ENCODE measurements at regions not wholly inside any gene's neighbourhood (a gene's known extent, or its start where the extent isn't known, plus 50 kb on each side); places are given as distances from the start of the nearest gene placed in this dataset.

GRCh38 chr2:19748711-19749506, 152.9 kb downstream of the TTC32 start:
- 80 to 90% methylated on average over 15 to 16 of the region's 16 CpGs for WGBS, 2 donors
- intact Hi-C loops (cut with DNase I) = no loop called here
- no peak for DNase-seq
- no peak overlapping the region for H3K4me3 ChIP-seq
- no peaks in the 10 kb centered on the region for H3K27me3 ChIP-seq
- H3K27ac ChIP-seq = no peak overlapping the region
- H3K4me1 ChIP-seq = no peaks in the 10 kb centered on the region
- TF ChIP-seq CTCF (IDR thresholded peaks at IDR 0.05) (no peak), POLR2A (IDR thresholded peaks at IDR 0.05) (no peak)
- no peaks in the 10 kb centered on the region for H3K36me3 ChIP-seq
- H3K9me3 ChIP-seq = no peaks in the 10 kb centered on the region

GRCh38 chr2:19748073-19748375, 153.8 kb downstream of the TTC32 start:
- no peak for DNase-seq
- 60 to 78% methylated on average over 1 to 4 of the region's 6 CpGs for WGBS, 2 donors
- no peak overlapping the region for H3K27ac ChIP-seq
- H3K4me3 ChIP-seq = no peak overlapping the region
- no peaks in the 10 kb centered on the region for H3K9me3 ChIP-seq
- no peaks in the 10 kb centered on the region for H3K4me1 ChIP-seq
- intact Hi-C loops (cut with DNase I) = no loop called here
- H3K36me3 ChIP-seq = no peaks in the 10 kb centered on the region
- TF ChIP-seq CTCF (IDR thresholded peaks at IDR 0.05) = no peak
- TF ChIP-seq POLR2A (IDR thresholded peaks at IDR 0.05) = no peak
- H3K27me3 ChIP-seq = no peaks in the 10 kb centered on the region

- DNase-seq = no peak
- no peak overlapping the region for H3K27ac ChIP-seq
- intact Hi-C loops (cut with DNase I) = no loop called here
These were observed 154.3 kb downstream of the TTC32 start for GRCh38 chr2:19747310-19748072.

GRCh38 chr2:19746611-19747309, 155.0 kb downstream of the TTC32 start:
- Histone ChIP-seq H3K36me3 (no peaks in the 10 kb centered on the region), H3K9me3 (no peaks in the 10 kb centered on the region), H3K27ac (no peak overlapping the region), H3K4me1 (no peaks in the 10 kb centered on the region), H3K27me3 (no peaks in the 10 kb centered on the region), H3K4me3 (no peak overlapping the region)
- no peak for DNase-seq
- intact Hi-C loops (cut with DNase I) = no loop called here
- 82 to 83% methylated on average over 4 to 6 of the region's 13 CpGs for WGBS, 2 donors
- no peak for TF ChIP-seq POLR2A (IDR thresholded peaks at IDR 0.05)
- TF ChIP-seq CTCF (IDR thresholded peaks at IDR 0.05) = peak in 1 of 6 experiments; percentile 8

More at GRCh38 chr2:19747310-19748072, 154.3 kb downstream of the TTC32 start:
- H3K4me1 ChIP-seq = no peaks in the 10 kb centered on the region
- no peaks in the 10 kb centered on the region for H3K9me3 ChIP-seq
- 75 to 78% methylated on average over 6 of the region's 10 CpGs for WGBS, 2 donors
- H3K4me3 ChIP-seq = no peak overlapping the region
- H3K36me3 ChIP-seq = no peaks in the 10 kb centered on the region
- TF ChIP-seq POLR2A (IDR thresholded peaks at IDR 0.05) = no peak
- H3K27me3 ChIP-seq = no peaks in the 10 kb centered on the region

- Histone ChIP-seq H3K9me3 (no peaks in the 10 kb centered on the region), H3K36me3 (no peaks in the 10 kb centered on the region), H3K27ac (no peak overlapping the region), H3K4me3 (no peak overlapping the region), H3K27me3 (no peaks in the 10 kb centered on the region), H3K4me1 (no peaks in the 10 kb centered on the region)
- no peak for TF ChIP-seq CTCF (IDR thresholded peaks at IDR 0.05)
- TF ChIP-seq POLR2A (IDR thresholded peaks at IDR 0.05) = no peak
- WGBS, 2 donors = 74 to 87% methylated on average over 5 to 8 of the region's 8 CpGs
- no peak for DNase-seq
- intact Hi-C loops (cut with DNase I) = no loop called here
These were observed 155.6 kb downstream of the TTC32 start for GRCh38 chr2:19746137-19746600.

Data from esophagus squamous epithelium (tissue), 5 donors.